Gastrocnemius medialis (tissue), 4 donors: ENCODE measurements at regions not wholly inside any gene's neighbourhood (a gene's known extent, or its start where the extent isn't known, plus 50 kb on each side); places are given as distances from the start of the nearest gene placed in this dataset.

Experiments used
- ATAC-seq, 2 donors: fragments of 150-250 bp; one replicate each; pipeline ENCODE4 v1.9.1; 2016
- DNase-seq, 2 donors: peaks; one replicate each; pipeline ENCODE4 v3.0.0-alpha.2; 2019
- H3K27ac ChIP-seq, 4 donors: fragments of 200-600 bp; sonication (generic); 1 replicate in 1 of 4; 2 replicates in 3 of 4; pipeline ENCODE4 v1.5.1; 2016 to 2018; ENCODE audit warnings: mild to moderate bottlenecking in 2 of 4, moderate library complexity in 1 of 4
- H3K27me3 ChIP-seq, 3 donors: fragments of 200-600 bp; sonication (generic) in 2 of 3; 1 replicate in 1 of 3; 2 replicates in 2 of 3; pipeline versions ENCODE4 v1.5.1 to v1.6.0; 2016 to 2019; ENCODE audit warnings: mild to moderate bottlenecking in 1 of 3, moderate library complexity in 1 of 3
- H3K36me3 ChIP-seq, 2 donors: fragments of 200-600 bp; sonication (generic) in 1 of 2; one replicate each; pipeline ENCODE4 v1.5.1; 2017 to 2018
- H3K4me1 ChIP-seq, 2 donors: fragments of 200-600 bp; sonication (generic) in 1 of 2; one replicate each; pipeline ENCODE4 v1.5.1; 2016 to 2017; ENCODE audit warnings: mild to moderate bottlenecking in 2 of 2
- H3K4me3 ChIP-seq, 4 donors: fragments of 200-600 bp; sonication (generic) in 3 of 4; 1 replicate in 1 of 4; 2 replicates in 3 of 4; pipeline ENCODE4 v1.5.1; 2016 to 2019; ENCODE audit warnings: mild to moderate bottlenecking in 2 of 4
- H3K9me3 ChIP-seq, 3 donors: fragments of 200-600 bp; sonication (generic) in 2 of 3; 1 replicate in 1 of 3; 2 replicates in 2 of 3; pipeline ENCODE4 v1.5.1; 2016 to 2019
- POLR2A ChIP-seq, 2 donors: fragments of 450-650 bp; IDR thresholded peaks; one replicate each; pipeline ENCODE4 v1.6.1; 2017; ENCODE audit warnings: antibody characterized with exemption in 2 of 2, mild to moderate bottlenecking in 2 of 2, moderate library complexity in 2 of 2
- in situ Hi-C, 4 donors: fragments of 200-750 bp; cut with MboI; loops; one replicate each; pipeline versions ENCODE4 v1.15.0 to v1.8.0; 2017; ENCODE audit warnings: low sequenced_read_pairs in 4 of 4
- intact Hi-C: fragments of 100-400 bp; cut with DNase I; formaldehyde crosslinking; loops from one replicate; pipeline ENCODE4 v1.15.1; 2023; ENCODE audit warnings: low total_unique reads
- TF ChIP-seq, protein P1 (sequence below), 5 experiments: fragments of 450-650 bp in 3 of 5; fragments of 200-600 bp in 2 of 5; sonication (generic) in 2 of 5; IDR thresholded peaks in 4 of 5; conservative IDR thresholded peaks in 1 of 5; 1 replicate in 4 of 5; 2 replicates in 1 of 5; pipeline ENCODE4 v1.5.1; 2016 to 2019; ENCODE audit warnings: antibody characterized with exemption in 5 of 5, mild to moderate bottlenecking in 3 of 5, moderate library complexity in 3 of 5

DNA sequence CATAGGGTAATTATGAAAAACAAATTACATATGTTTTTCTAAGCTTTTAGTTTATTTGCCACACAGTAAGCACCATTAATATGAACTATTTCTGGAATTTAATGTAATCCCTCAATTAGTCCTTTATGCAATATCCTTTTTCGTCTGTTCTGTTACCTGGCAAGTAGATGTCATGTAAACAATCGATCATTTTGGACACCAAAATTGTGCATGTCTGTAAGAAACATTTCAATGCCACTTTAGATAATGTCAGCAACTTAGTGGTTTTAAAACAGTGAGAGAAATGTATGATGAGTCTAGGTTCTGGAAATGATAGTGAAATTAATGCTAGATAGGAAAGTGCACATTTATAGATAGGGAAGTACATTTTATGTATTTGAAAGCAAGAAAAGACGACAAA is 986.6 kb downstream of the ZPLD1 start:
- Histone ChIP-seq H3K27ac (no peak overlapping the region), H3K9me3 (no peaks in the 10 kb centered on the region), H3K27me3 (no peaks in the 10 kb centered on the region), H3K4me1 (no peaks in the 10 kb centered on the region), H3K4me3 (no peak overlapping the region), H3K36me3 (no peaks in the 10 kb centered on the region)
- no peak for ATAC-seq
- TF ChIP-seq, protein P1, sequence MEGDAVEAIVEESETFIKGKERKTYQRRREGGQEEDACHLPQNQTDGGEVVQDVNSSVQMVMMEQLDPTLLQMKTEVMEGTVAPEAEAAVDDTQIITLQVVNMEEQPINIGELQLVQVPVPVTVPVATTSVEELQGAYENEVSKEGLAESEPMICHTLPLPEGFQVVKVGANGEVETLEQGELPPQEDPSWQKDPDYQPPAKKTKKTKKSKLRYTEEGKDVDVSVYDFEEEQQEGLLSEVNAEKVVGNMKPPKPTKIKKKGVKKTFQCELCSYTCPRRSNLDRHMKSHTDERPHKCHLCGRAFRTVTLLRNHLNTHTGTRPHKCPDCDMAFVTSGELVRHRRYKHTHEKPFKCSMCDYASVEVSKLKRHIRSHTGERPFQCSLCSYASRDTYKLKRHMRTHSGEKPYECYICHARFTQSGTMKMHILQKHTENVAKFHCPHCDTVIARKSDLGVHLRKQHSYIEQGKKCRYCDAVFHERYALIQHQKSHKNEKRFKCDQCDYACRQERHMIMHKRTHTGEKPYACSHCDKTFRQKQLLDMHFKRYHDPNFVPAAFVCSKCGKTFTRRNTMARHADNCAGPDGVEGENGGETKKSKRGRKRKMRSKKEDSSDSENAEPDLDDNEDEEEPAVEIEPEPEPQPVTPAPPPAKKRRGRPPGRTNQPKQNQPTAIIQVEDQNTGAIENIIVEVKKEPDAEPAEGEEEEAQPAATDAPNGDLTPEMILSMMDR (IDR thresholded peaks at IDR 0.05 in 4 of 5, conservative IDR thresholded peaks at IDR 0.05 in 1 of 5) = no peak
- TF ChIP-seq POLR2A (IDR thresholded peaks at IDR 0.05) = no peak
- intact Hi-C loops = no loop called here
- no peak for DNase-seq
- in situ Hi-C loops = no loop called here

DNA sequence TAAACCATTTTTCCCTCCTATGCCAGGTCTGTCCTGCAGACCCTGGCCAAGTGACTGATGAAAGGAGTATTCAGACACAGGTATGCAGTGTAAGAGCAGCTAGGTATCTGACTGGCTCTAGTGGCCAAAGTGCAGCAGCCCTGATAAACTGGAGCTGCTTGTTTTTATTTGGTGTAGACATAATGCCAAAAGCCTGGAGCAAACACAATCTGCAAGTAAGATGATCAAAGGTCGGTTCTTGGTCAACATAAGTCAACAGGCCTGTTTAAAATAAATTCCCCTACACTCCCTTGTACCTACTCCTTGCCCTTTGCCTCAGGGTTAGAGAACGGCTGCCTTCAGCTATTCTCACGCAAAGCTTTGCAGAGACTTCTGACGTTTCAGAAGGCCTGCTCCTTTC is 1003.1 kb downstream of the ZPLD1 start:
- H3K27ac ChIP-seq = no peak overlapping the region
- ATAC-seq (no peak), DNase-seq (no peak)
- TF ChIP-seq, protein P1 (IDR thresholded peaks at IDR 0.05 in 4 of 5, conservative IDR thresholded peaks at IDR 0.05 in 1 of 5) = no peak
- TF ChIP-seq POLR2A (IDR thresholded peaks at IDR 0.05) = no peak
- no peak overlapping the region for H3K4me3 ChIP-seq
- H3K27me3 ChIP-seq = no peaks in the 10 kb centered on the region
- in situ Hi-C loops (no loop called here), intact Hi-C loops (no loop called here)
- no peaks in the 10 kb centered on the region for H3K36me3 ChIP-seq
- no peaks in the 10 kb centered on the region for H3K4me1 ChIP-seq
- H3K9me3 ChIP-seq = no peaks in the 10 kb centered on the region

DNA sequence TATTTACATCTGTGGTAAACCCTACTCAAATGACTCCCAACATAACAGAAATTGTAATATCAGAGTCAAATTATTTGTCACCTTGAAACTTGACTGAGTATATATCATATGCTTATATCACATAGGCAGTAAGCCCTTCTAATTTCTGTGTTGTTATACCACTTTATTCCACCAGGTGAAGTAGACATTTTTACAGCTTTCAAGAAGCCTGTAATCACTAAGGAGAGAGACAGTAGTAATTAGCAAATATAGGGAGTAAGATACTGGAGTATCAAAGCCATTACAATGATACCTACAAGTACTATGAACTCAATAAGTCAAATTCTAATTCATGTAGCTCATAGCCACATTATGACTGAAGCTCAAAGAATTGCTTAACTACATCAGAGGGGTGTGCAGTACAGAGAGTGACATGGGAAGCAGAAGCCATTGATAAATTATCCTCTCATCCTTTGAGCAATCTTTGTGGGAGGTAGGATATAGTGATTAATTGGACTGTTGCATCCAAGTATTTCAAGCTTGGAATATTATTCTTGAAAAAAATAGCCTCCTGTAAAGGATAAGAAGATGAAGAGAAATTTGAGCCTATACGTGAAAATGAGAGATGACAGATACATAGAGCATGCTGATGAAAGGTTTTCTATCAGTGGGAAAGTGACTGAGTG is 1005.9 kb downstream of the ZPLD1 start:
- Histone ChIP-seq H3K4me3 (no peak overlapping the region), H3K27me3 (no peaks in the 10 kb centered on the region), H3K4me1 (no peaks in the 10 kb centered on the region), H3K9me3 (no peaks in the 10 kb centered on the region), H3K36me3 (no peaks in the 10 kb centered on the region), H3K27ac (no peak overlapping the region)
- TF ChIP-seq, protein P1 (IDR thresholded peaks at IDR 0.05 in 4 of 5, conservative IDR thresholded peaks at IDR 0.05 in 1 of 5) = no peak
- no peak for TF ChIP-seq POLR2A (IDR thresholded peaks at IDR 0.05)
- in situ Hi-C loops = no loop called here
- DNase-seq (no peak), ATAC-seq (no peak)
- intact Hi-C loops = no loop called here

DNA sequence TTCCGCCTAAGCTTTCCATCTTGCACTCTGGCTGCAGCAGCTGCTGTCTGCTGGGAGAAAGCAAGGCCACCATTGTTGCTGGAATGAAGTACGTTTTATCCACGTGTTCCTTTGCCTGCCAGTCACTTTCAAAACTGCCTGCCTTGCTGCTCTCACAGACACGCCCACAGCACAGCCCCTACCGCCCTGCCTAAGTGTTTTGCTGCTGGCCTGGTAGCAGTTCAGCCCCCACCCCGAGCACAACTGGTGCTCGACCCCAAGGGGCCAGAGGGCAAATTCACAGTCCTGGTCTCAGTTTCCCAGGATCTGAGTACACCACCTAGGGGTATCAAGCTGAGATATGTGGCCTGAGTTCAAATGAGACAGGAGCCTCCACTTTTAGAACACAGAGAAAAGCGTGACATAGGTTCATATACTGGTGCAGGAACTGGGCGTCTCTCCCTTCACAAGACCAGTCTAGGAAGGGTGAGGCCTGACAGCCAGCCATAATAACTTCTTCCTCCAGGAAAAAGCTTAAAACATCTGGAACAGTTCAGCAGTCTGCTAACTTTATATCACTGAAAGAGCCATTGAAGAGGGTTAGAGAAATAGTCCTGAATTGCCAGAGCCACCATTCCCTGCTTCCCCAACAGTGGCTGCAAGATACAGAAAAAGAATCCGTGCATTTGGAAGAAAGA is 1012.3 kb downstream of the ZPLD1 start:
- H3K9me3 ChIP-seq = no peaks in the 10 kb centered on the region
- no peak overlapping the region for H3K4me3 ChIP-seq
- intact Hi-C loops = no loop called here
- ATAC-seq (no peak), DNase-seq (no peak)
- no peaks in the 10 kb centered on the region for H3K4me1 ChIP-seq
- H3K36me3 ChIP-seq = no peaks in the 10 kb centered on the region
- no peaks in the 10 kb centered on the region for H3K27me3 ChIP-seq
- TF ChIP-seq POLR2A (IDR thresholded peaks at IDR 0.05) = no peak
- TF ChIP-seq, protein P1 (IDR thresholded peaks at IDR 0.05 in 4 of 5, conservative IDR thresholded peaks at IDR 0.05 in 1 of 5) = no peak
- in situ Hi-C loops = no loop called here
- H3K27ac ChIP-seq = no peak overlapping the region
